Caco-2 (cell line): ENCODE measurements at regions not wholly inside any gene's neighbourhood (a gene's known extent, or its start where the extent isn't known, plus 50 kb on each side); places are given as distances from the start of the nearest gene placed in this dataset.
"Not testable (repeated sequence)": the region's sequence is repeated elsewhere in the genome, so short reads cannot be mapped to it uniquely, and the experiment has no call there.

Source experiments
- BruUV-seq: library from RNA; stranded (reverse); fragments of 400-500 nt; replicated peaks from 2 replicates; lab custom pipeline; 2021; lab: Mats Ljungman, UMichigan
- CTCF ChIA-PET: fragments of 300-600 bp; sonication (Branson Sonifier 250); formaldehyde crosslinking; loops from one replicate; lab custom pipeline; 2022; ENCODE audit warnings: antibody characterized with exemption; lab: Charles Lee
- POLR2A ChIA-PET: fragments of 300-600 bp; sonication (Branson Sonifier 250); formaldehyde crosslinking; loops from one replicate; lab custom pipeline; 2022; ENCODE audit warnings: antibody characterized with exemption; lab: Charles Lee
- DNase-seq, 2 experiments: peaks; one replicate each; pipeline versions ENCODE4 v3.0.0 to v3.0.0-alpha.2; 2020 to 2022
- H3K27me3 ChIP-seq: replicated peaks from 2 replicates; pipeline ENCODE4 v1.6.0; 2011; ENCODE audit warnings: low read length; ENCODE audit not compliant: control insufficient read depth, insufficient read depth
- H3K36me3 ChIP-seq: 2 replicates; pipeline ENCODE4 v1.5.1; 2011; ENCODE audit warnings: low read length; ENCODE audit not compliant: control insufficient read depth, insufficient read depth
- H3K4me1 ChIP-seq: fragments of 250-450 bp; sonication (Bioruptor Pico); 2 replicates; pipeline ENCODE4 v1.5.1; 2020; ENCODE audit warnings: mild to moderate bottlenecking
- H3K4me3 ChIP-seq: 2 replicates; pipeline ENCODE4 v1.5.1; 2011; ENCODE audit warnings: low read depth, mild to moderate bottlenecking, control low read depth, low read length
- H3K9me3 ChIP-seq: fragments of 250-450 bp; sonication (Bioruptor Pico); 2 replicates; pipeline ENCODE4 v1.5.1; 2020; ENCODE audit warnings: mild to moderate bottlenecking, moderate library complexity
- H3K27ac Mint-ChIP-seq: one replicate; pipeline ENCODE4 v1.8.0; 2022; ENCODE audit warnings: mixed read lengths; ENCODE audit not compliant: unreplicated experiment
- H3K27me3 Mint-ChIP-seq: one replicate; pipeline ENCODE4 v1.8.0; 2022; ENCODE audit warnings: mixed read lengths; ENCODE audit not compliant: insufficient read depth, unreplicated experiment
- H3K36me3 Mint-ChIP-seq: one replicate; pipeline ENCODE4 v1.8.0; 2022; ENCODE audit warnings: mild to moderate bottlenecking, mixed read lengths; ENCODE audit not compliant: insufficient read depth, unreplicated experiment
- H3K4me1 Mint-ChIP-seq: one replicate; pipeline ENCODE4 v1.8.0; 2022; ENCODE audit warnings: low read depth, mixed read lengths; ENCODE audit not compliant: unreplicated experiment
- H3K4me3 Mint-ChIP-seq: one replicate; pipeline ENCODE4 v1.8.0; 2022; ENCODE audit warnings: mild to moderate bottlenecking, moderate library complexity, mixed read lengths; ENCODE audit not compliant: unreplicated experiment
- H3K9me3 Mint-ChIP-seq: one replicate; pipeline ENCODE4 v1.8.0; 2022; ENCODE audit warnings: mixed read lengths; ENCODE audit not compliant: unreplicated experiment
- CTCF ChIP-seq, 2 experiments: fragments of 200-600 bp in 1 of 2; IDR thresholded peaks; 1 replicate in 1 of 2; 2 replicates in 1 of 2; pipeline versions ENCODE4 v1.5.1 to v1.8.0; 2011 to 2022; ENCODE audit warnings: antibody characterized with exemption in 1 of 2, control low read depth in 1 of 2, inconsistent platforms in 1 of 2, low read depth in 1 of 2, low read length in 1 of 2, mild to moderate bottlenecking in 1 of 2, moderate library complexity in 1 of 2; ENCODE audit not compliant: insufficient read depth in 1 of 2, severe bottlenecking in 1 of 2, unreplicated experiment in 1 of 2
- intact Hi-C: fragments of 100-400 bp; cut with micrococcal nuclease; formaldehyde crosslinking; loops from one replicate; pipeline ENCODE4 v1.10.0; 2022; ENCODE audit not compliant: unreplicated experiment

- no peak for DNase-seq
- Histone ChIP-seq H3K4me1 (no peaks in the 10 kb centered on the region), H3K36me3 (no peaks in the 10 kb centered on the region), H3K9me3 (no peaks in the 10 kb centered on the region; the same call in 1 of the 2 replicates), H3K27me3 (no peaks in the 10 kb centered on the region), H3K4me3 (no peak overlapping the region)
- Mint-ChIP-seq H3K4me3 (no peak overlapping the region), H3K9me3 (no peaks in the 10 kb centered on the region), H3K36me3 (no peaks in the 10 kb centered on the region), H3K27me3 (no peaks in the 10 kb centered on the region), H3K27ac (no peak overlapping the region), H3K4me1 (no peaks in the 10 kb centered on the region)
- POLR2A ChIA-PET: no interaction called here
- intact Hi-C loops: no loop called here
- CTCF ChIA-PET: no interaction called here
- no TSS peak for BruUV-seq
- TF ChIP-seq CTCF (IDR thresholded peaks at IDR 0.05; ENCODE audit: insufficient read depth in 1 of 2, low read depth in 1 of 2, low read length in 1 of 2, severe bottlenecking in 1 of 2, unreplicated experiment in 1 of 2): no peak
Measured at GRCh38 chr18:11362856-11363255, 213.5 kb upstream of the PIEZO2 start.

- H3K9me3 ChIP-seq, H3K27ac Mint-ChIP-seq, BruUV-seq, CTCF ChIA-PET, H3K4me1 ChIP-seq, DNase-seq, intact Hi-C loops, H3K27me3 Mint-ChIP-seq, H3K27me3 ChIP-seq, H3K36me3 ChIP-seq, H3K4me3 Mint-ChIP-seq, POLR2A ChIA-PET, H3K4me1 Mint-ChIP-seq, H3K36me3 Mint-ChIP-seq, H3K9me3 Mint-ChIP-seq, H3K4me3 ChIP-seq: not testable (repeated sequence)
Measured at GRCh38 chr18:11361862-11362261, 212.5 kb upstream of the PIEZO2 start.

GRCh38 chr18:11357678-11358077, 208.3 kb upstream of the PIEZO2 start:
- Mint-ChIP-seq H3K9me3 (no peaks in the 10 kb centered on the region), H3K27ac (no peak overlapping the region), H3K4me1 (no peaks in the 10 kb centered on the region), H3K36me3 (no peaks in the 10 kb centered on the region), H3K27me3 (no peaks in the 10 kb centered on the region), H3K4me3 (no peak overlapping the region)
- no peak overlapping the region for H3K4me3 ChIP-seq
- H3K27me3 ChIP-seq: no peaks in the 10 kb centered on the region
- intact Hi-C loops: no loop called here
- ChIA-PET POLR2A (no interaction called here), CTCF (no interaction called here)
- no peak for TF ChIP-seq CTCF (IDR thresholded peaks at IDR 0.05; ENCODE audit: insufficient read depth in 1 of 2, low read depth in 1 of 2, low read length in 1 of 2, severe bottlenecking in 1 of 2, unreplicated experiment in 1 of 2)
- no peak for DNase-seq
- no peaks in the 10 kb centered on the region for H3K36me3 ChIP-seq
- no peaks in the 10 kb centered on the region; the same call in 1 of the 2 replicates for H3K9me3 ChIP-seq
- BruUV-seq: no TSS peak
- no peaks in the 10 kb centered on the region for H3K4me1 ChIP-seq

- DNase-seq, H3K27me3 Mint-ChIP-seq, H3K4me3 ChIP-seq, intact Hi-C loops, CTCF ChIA-PET, H3K27me3 ChIP-seq, H3K4me1 Mint-ChIP-seq, H3K36me3 ChIP-seq, POLR2A ChIA-PET, H3K4me3 Mint-ChIP-seq, H3K4me1 ChIP-seq, H3K27ac Mint-ChIP-seq, BruUV-seq: not testable (repeated sequence)
- H3K36me3 Mint-ChIP-seq: peaks cover 12% of the 10 kb centered on the region
- H3K9me3 Mint-ChIP-seq: peaks cover 42% of the 10 kb centered on the region
- peaks cover 56% of the 10 kb centered on the region for H3K9me3 ChIP-seq
Measured at GRCh38 chr18:11344576-11344975, 195.2 kb upstream of the PIEZO2 start.
